Thoracic aorta (tissue), 2 donors: ENCODE measurements at regions not wholly inside any gene's neighbourhood (a gene's known extent, or its start where the extent isn't known, plus 50 kb on each side); places are given as distances from the start of the nearest gene placed in this dataset.

Experiments used
- ATAC-seq: fragments of 150-250 bp; one replicate; pipeline ENCODE4 v1.8.0; 2017; ENCODE audit warnings: low read depth; ENCODE audit not compliant: insufficient number of reproducible peaks, low FRiP score
- DNase-seq: peaks from one replicate; pipeline ENCODE4 v3.0.0-alpha.2; 2020; ENCODE audit warnings: low spot score
- H3K27ac ChIP-seq, 2 donors: fragments of 200-600 bp; sonication (generic); 1 replicate in 1 of 2; 2 replicates in 1 of 2; pipeline ENCODE4 v1.5.1; 2016; ENCODE audit warnings: mild to moderate bottlenecking in 2 of 2, moderate library complexity in 2 of 2
- H3K27me3 ChIP-seq: fragments of 200-600 bp; sonication (generic); replicated peaks from 2 replicates; pipeline ENCODE4 v1.6.0; 2016; ENCODE audit warnings: mild to moderate bottlenecking; ENCODE audit not compliant: insufficient read depth
- H3K36me3 ChIP-seq: fragments of 200-600 bp; sonication (generic); one replicate; pipeline ENCODE4 v1.5.1; 2016
- H3K4me1 ChIP-seq, 2 donors: fragments of 200-600 bp; sonication (generic); 1 replicate in 1 of 2; 2 replicates in 1 of 2; pipeline versions ENCODE4 v1.5.1 to v1.6.0; 2016; ENCODE audit warnings: low read depth in 2 of 2, mild to moderate bottlenecking in 1 of 2; ENCODE audit not compliant: control insufficient read depth in 1 of 2
- H3K4me3 ChIP-seq: fragments of 200-600 bp; sonication (generic); 2 replicates; pipeline ENCODE4 v1.5.1; 2016; ENCODE audit warnings: mild to moderate bottlenecking
- H3K9me3 ChIP-seq: fragments of 200-600 bp; sonication (generic); 2 replicates; pipeline ENCODE4 v1.5.1; 2016
- TF ChIP-seq, protein P1 (sequence below): fragments of 200-600 bp; sonication (generic); IDR thresholded peaks from one replicate; pipeline ENCODE4 v1.5.1; 2019; ENCODE audit warnings: antibody characterized with exemption

DNA sequence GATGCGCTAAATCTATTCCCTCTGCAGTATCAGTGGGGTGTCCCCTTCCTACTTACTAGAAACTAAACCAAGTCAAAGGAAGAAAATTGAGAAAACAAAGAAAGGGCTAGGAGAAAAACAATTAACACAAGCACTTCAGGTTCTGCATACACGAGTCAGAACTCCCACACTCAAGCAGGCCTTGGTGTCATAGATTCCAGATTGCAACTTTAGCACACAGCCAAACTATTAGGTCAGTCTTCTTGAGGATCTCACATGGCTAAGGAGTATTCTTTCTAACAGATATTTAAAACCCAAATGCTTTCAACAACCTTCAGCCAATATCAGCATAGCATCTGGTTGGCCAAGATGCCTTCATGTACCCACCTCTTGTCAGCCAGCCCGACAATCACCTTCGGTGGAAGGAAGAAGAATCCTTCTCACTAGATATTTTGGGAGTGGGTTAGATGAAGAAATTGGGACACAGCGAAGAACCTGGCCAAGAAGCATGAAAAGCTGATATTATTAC is 340.0 kb downstream of the VPS13C start:
- TF ChIP-seq, protein P1, sequence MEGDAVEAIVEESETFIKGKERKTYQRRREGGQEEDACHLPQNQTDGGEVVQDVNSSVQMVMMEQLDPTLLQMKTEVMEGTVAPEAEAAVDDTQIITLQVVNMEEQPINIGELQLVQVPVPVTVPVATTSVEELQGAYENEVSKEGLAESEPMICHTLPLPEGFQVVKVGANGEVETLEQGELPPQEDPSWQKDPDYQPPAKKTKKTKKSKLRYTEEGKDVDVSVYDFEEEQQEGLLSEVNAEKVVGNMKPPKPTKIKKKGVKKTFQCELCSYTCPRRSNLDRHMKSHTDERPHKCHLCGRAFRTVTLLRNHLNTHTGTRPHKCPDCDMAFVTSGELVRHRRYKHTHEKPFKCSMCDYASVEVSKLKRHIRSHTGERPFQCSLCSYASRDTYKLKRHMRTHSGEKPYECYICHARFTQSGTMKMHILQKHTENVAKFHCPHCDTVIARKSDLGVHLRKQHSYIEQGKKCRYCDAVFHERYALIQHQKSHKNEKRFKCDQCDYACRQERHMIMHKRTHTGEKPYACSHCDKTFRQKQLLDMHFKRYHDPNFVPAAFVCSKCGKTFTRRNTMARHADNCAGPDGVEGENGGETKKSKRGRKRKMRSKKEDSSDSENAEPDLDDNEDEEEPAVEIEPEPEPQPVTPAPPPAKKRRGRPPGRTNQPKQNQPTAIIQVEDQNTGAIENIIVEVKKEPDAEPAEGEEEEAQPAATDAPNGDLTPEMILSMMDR = no peak
- ATAC-seq (no peak), DNase-seq (no peak)
- Histone ChIP-seq H3K27ac (no peak overlapping the region), H3K27me3 (no peaks in the 10 kb centered on the region), H3K36me3 (no peaks in the 10 kb centered on the region), H3K4me1 (no peaks in the 10 kb centered on the region), H3K4me3 (no peak overlapping the region), H3K9me3 (no peaks in the 10 kb centered on the region)

DNA sequence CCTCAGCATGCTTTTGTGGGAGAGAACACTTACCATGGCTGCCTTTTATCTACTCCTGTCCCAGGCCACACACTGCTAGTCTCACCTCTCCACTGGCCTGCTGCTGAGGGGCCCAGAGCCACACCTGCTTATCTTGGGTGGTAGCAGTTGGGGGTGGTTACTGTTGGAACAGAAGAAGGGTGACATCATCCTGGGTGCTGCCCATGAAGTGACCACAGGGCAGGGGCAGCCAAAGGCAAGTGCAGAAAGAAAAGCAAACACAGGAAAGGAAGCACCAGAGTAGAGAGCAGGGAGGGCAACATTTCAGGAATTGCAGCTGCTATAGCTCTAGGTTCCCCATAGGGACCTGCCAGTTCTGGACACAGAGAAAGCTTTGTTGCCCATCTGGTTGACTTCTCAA is 345.2 kb downstream of the VPS13C start:
- H3K9me3 ChIP-seq = no peaks in the 10 kb centered on the region
- no peak overlapping the region for H3K4me3 ChIP-seq
- no peaks in the 10 kb centered on the region for H3K27me3 ChIP-seq
- no peak overlapping the region for H3K27ac ChIP-seq
- ATAC-seq = no peak
- no peak for DNase-seq
- TF ChIP-seq, protein P1 = no peak
- H3K36me3 ChIP-seq = no peaks in the 10 kb centered on the region
- H3K4me1 ChIP-seq = no peaks in the 10 kb centered on the region

DNA sequence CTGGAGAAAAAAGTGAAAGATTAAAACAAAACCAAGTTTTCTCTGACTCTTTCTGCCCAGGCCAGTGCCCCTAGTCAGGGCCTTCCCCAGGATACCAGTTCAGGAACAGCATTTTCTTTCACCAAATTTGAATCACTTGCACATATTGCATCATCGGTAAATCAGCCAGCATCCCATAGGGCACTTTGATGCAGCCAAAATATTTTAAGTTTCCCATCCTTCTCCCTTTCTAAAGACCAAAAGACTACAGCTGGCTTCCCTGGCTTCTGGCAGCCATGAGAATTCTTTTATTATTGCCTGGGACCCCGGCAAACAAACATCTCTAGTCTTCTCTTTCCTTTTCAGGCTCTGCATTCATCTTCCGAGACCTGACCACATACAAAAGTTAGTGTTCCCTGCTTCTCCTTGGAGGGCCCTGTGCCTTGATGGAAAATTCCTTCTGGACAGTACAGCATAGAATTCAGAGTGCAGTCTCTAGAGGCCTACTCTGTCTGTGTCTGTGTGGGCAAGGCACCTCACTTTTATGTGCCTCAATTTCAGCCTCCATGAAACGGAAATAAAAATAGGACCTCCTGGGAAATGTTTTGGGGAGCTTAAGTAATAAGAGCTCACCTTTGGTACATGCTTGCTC is 348.0 kb downstream of the VPS13C start:
- Histone ChIP-seq H3K4me3 (no peak overlapping the region), H3K27me3 (no peaks in the 10 kb centered on the region), H3K4me1 (no peaks in the 10 kb centered on the region), H3K36me3 (no peaks in the 10 kb centered on the region), H3K27ac (no peak overlapping the region), H3K9me3 (no peaks in the 10 kb centered on the region)
- TF ChIP-seq, protein P1 = no peak
- no peak for ATAC-seq
- DNase-seq = no peak

DNA sequence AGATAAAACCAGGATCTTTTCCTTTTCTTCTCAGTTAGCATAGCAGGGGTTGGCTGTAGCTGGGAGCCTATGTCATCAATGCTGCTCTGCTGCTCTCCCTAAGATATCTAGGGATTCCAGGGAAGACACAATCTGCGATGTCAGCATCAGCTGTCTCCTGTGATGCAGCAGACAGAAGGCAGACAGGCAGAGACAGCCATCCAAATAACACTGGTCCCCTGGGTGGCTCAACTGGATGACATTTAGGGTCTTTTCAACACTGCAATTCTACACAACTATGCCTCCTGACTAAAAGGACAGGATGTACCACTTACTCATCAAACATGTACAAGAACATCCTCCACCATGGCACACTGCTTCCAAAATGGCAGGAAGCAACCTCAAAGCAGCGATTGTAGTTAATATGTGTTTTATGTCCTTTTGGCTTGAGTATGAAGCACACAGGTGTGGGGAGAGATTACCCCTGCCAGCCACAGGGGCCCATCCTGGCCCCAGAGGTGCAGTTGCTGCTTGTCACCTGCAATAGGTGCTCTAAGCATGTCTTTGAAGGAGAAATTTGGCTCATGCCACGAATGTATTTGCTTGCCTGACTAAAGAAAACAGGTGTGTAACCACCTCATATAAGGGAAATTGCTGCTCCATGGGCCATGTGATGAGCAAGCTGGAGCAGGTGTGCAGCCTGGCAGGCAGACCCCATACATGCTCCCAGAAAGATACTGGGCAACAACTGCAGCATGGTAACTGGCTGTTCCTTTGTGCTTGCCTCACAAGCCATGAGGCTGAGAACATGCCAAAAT is 357.8 kb downstream of the VPS13C start:
- no peaks in the 10 kb centered on the region for H3K4me1 ChIP-seq
- no peaks in the 10 kb centered on the region for H3K36me3 ChIP-seq
- no peaks in the 10 kb centered on the region for H3K27me3 ChIP-seq
- no peak overlapping the region for H3K4me3 ChIP-seq
- TF ChIP-seq, protein P1 = no peak
- DNase-seq = no peak
- H3K9me3 ChIP-seq = no peaks in the 10 kb centered on the region
- H3K27ac ChIP-seq = no peak overlapping the region
- ATAC-seq = no peak

DNA sequence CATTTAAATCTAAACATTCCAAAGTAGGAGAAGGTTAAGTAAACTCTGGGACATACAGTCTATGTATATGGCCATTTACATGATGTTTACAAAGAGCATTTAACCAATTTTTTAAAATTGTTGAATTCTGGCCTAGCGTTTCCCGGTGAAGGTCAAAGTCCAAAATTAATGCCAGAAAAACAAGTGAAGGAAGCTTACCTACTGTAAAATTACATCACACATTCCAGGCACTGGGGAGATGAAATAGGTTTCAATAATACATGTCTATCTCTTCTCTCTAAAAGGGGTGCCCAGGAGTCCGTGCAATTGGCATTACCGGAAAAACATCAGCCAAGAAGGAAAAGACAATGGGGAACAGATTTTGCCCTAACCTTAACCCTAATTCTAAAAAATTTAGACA is 358.8 kb downstream of the VPS13C start:
- no peak overlapping the region for H3K4me3 ChIP-seq
- no peak for DNase-seq
- H3K9me3 ChIP-seq = no peaks in the 10 kb centered on the region
- no peaks in the 10 kb centered on the region for H3K27me3 ChIP-seq
- H3K27ac ChIP-seq = no peak overlapping the region
- H3K36me3 ChIP-seq = no peaks in the 10 kb centered on the region
- TF ChIP-seq, protein P1 = no peak
- no peak for ATAC-seq
- H3K4me1 ChIP-seq = no peaks in the 10 kb centered on the region
